GM21529 (cell line): ENCODE measurements at regions not wholly inside any gene's neighbourhood (a gene's known extent, or its start where the extent isn't known, plus 50 kb on each side); places are given as distances from the start of the nearest gene placed in this dataset.

Experiments used
- ATAC-seq: cut with Tn5 transposase; IDR thresholded peaks from one replicate; pipeline ENCODE4 v1.9.1; 2021; ENCODE audit not compliant: unreplicated experiment

- no peak for ATAC-seq
These were observed 173.9 kb upstream of the B3GAT1 start for GRCh38 chr11:134585666-134586610.

GRCh38 chr11:134584706-134585445 lies 172.8 kb upstream of the B3GAT1 start:
- no peak for ATAC-seq

GRCh38 chr11:134584001-134584561 lies 172.0 kb upstream of the B3GAT1 start:
- no peak for ATAC-seq

GRCh38 chr11:134583397-134583990 lies 171.5 kb upstream of the B3GAT1 start:
- ATAC-seq, result peak; percentile 44

GRCh38 chr11:134582770-134583095 lies 170.7 kb upstream of the B3GAT1 start:
- ATAC-seq, result no peak

DNA sequence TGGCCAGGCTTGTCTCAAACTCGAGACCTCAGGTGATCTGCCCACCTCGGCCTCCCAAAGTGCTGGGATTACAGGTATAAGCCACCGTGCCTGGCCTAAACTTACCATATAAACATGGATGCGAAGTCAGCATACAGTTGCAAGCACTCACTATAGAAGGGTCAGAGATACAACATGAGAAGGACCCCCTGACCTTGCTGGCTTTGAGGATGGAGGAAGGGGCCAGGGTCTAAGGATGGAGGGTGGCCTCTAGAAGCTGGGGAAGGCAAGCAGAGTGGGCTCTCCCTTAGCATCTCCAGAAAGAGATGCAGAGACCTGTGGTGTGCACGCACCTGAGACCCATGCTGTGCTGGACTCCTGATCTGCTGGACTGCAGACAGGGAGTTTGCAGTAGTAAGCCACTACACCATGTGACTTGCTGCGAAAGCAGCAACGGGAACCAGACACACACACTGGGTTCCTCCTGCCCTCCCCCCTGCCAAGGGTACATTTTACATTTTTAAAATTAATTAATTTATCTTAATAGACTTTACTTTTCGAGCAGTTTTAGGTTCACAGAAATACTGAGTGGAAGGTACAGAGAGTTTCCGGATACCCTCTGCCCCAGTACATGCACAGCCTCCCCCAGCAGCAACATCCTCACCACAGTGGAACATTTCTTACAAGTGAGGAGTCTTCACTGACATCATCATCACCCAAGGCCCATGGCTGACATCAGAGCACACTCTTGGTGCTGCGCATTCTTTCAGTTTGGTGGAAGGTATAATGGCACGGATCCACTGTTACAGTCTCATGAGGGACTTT lies 170.1 kb upstream of the B3GAT1 start:
- no peak for ATAC-seq

DNA sequence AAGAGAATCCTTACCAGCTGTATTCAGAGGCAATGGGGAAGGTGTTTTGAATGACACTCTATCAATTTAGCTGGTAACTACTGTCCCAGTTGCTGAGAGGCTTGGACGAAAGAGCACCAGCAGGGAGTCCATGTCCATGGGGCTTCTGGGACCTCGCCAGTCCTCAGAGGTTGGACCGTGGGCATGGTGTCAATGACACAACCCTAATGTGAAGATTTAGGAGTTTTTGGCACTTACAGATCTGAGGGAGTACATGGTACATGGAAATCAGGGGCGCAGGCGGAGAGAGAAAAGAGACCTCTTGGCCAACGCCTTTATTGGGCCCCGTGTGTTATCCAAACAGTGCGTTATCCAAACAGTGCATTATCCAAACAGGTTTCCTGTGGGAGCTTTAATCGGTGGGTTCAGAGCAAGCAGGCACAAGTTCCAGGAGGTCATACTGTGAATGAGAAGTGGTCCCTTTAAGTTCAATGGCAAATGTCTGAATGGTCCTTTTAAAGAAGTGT lies 169.1 kb upstream of the B3GAT1 start:
- no peak for ATAC-seq

DNA sequence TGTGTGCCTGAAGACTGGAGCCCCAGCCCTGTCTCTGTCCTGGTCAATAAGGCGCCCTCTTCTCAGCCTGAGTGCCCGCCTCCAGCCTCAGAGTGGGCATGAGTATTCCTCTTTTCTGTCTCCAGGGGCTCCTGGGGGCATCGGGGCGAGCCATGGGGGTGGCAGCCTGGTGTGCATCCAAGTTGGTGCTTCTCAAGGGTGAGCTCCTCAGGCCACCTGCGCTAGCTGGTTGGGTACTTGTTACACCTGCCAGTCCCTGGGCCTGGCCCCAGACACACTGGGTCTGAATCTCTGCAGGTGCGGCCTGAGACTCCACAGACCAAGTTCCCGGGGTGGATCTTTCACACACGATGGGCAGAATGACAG lies 168.6 kb upstream of the B3GAT1 start:
- ATAC-seq, result no peak

- ATAC-seq, result no peak
These were observed 167.9 kb upstream of the B3GAT1 start for GRCh38 chr11:134579724-134580609.

- no peak for ATAC-seq
These were observed 167.0 kb upstream of the B3GAT1 start for GRCh38 chr11:134578807-134579723.

DNA sequence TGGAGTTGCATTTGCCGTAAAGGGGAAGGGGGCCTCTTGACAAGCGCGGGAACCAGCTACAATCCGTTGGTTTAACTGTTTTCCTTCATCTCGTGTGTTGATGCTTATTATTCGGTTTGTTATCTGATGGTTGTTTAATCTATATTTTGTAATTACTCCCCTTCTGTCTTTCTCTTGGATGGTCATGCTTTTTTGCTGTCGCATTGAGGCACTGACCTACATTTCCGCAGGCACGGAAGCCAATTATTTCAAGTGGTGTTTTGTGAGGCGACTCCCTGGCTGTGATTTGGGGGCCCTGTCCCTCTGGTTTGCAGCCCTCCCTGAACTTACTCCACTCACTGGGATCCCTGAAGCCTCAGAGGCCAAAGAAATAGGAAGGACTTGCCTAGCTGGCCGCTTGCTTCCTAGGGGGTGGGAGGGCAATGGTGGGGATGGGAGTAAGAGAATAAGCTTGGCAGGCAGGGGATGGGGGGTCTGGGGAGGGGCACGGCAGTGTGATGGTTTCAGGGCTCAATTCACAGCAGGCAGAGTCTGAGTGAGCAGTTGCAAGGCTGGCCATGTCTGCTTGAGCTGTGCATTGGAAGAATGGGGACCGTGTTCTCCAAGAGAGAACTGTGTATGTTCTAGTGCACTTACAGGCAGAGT lies 165.8 kb upstream of the B3GAT1 start:
- no peak for ATAC-seq

DNA sequence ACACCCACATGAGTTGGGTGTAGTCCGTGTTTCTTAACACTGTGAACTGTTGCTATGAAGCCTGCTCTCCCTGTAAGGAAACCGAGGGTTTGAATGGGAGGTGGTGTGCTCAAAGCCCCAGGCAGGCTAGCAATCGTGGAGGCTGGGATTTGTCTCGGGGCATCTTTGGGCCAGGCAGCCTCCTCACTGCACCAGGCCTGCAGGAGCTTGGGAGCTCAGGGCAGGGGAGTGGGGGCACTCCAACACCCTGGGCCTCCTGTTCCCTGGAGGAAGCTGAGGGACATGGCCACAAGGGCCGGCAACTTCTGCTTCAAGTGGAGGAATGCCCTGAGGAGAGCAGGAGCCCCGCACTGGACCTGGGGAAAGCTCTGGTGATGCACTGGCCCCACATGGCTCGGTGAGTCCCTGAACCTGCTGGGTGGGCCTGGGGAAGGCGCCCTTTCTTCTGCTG lies 164.7 kb upstream of the B3GAT1 start:
- ATAC-seq, result no peak

GRCh38 chr11:134576286-134576685 lies 164.2 kb upstream of the B3GAT1 start:
- no peak for ATAC-seq

- no peak for ATAC-seq
These were observed 163.6 kb upstream of the B3GAT1 start for GRCh38 chr11:134575504-134576230.

- ATAC-seq, result no peak
These were observed 162.9 kb upstream of the B3GAT1 start for GRCh38 chr11:134574947-134575346.

GRCh38 chr11:134574425-134574824 lies 162.4 kb upstream of the B3GAT1 start:
- ATAC-seq, result no peak

GRCh38 chr11:134573857-134574256 lies 161.8 kb upstream of the B3GAT1 start:
- ATAC-seq, result no peak
